Right lobe of liver (tissue), 6 donors: ENCODE measurements at regions not wholly inside any gene's neighbourhood (a gene's known extent, or its start where the extent isn't known, plus 50 kb on each side); places are given as distances from the start of the nearest gene placed in this dataset.

Experiments
- ATAC-seq, 4 donors: fragments of 200-7000 bp; cut with Tn5 transposase; one replicate each; pipeline ENCODE4 v1.9.1; 2020; ENCODE audit warnings: mild to moderate bottlenecking in 4 of 4, moderate library complexity in 4 of 4
- DNase-seq, 3 donors: peaks; one replicate each; pipeline ENCODE4 v3.0.0-alpha.2; 2020
- H3K27ac ChIP-seq, 3 donors: fragments of 200-600 bp; one replicate each; pipeline ENCODE4 v1.8.0; 2022
- H3K27me3 ChIP-seq, 2 donors: fragments of 200-600 bp; one replicate each; pipeline ENCODE4 v1.8.0; 2022
- H3K36me3 ChIP-seq, 4 donors: fragments of 200-600 bp; sonication (generic) in 1 of 4; one replicate each; pipeline versions ENCODE4 v1.5.1 to v1.8.0; 2017 to 2022; ENCODE audit warnings: control low read depth in 1 of 4
- H3K4me1 ChIP-seq, 4 donors: fragments of 200-600 bp; sonication (generic) in 1 of 4; one replicate each; pipeline versions ENCODE4 v1.5.1 to v1.8.0; 2017 to 2022; ENCODE audit warnings: control low read depth in 1 of 4
- H3K4me3 ChIP-seq, 3 donors: fragments of 200-600 bp; one replicate each; pipeline ENCODE4 v1.8.0; 2022
- H3K9me3 ChIP-seq, 4 donors: fragments of 200-600 bp; sonication (generic) in 1 of 4; one replicate each; pipeline versions ENCODE4 v1.5.1 to v1.8.0; 2017 to 2022; ENCODE audit warnings: control low read depth in 1 of 4
- POLR2A ChIP-seq: fragments of 450-650 bp; IDR thresholded peaks from one replicate; pipeline ENCODE4 v1.6.1; 2017; ENCODE audit warnings: antibody characterized with exemption, mild to moderate bottlenecking
- WGBS: methylation state at CpG from one replicate; pipeline ENCODE4 v1.1.6; 2018; ENCODE audit warnings: low coverage, low lambda C conversion rate; ENCODE audit not compliant: insufficient coverage; ENCODE audit errors: missing lambda C conversion rate; 5-methylcytosine and 5-hydroxymethylcytosine counted together
- intact Hi-C, 2 donors: fragments of 100-400 bp; cut with DNase I; formaldehyde crosslinking; loops; one replicate each; pipeline versions ENCODE4 v1.11.2 to v1.14.1; 2022
- TF ChIP-seq, protein P1 (sequence below), 4 donors: fragments of 200-600 bp in 3 of 4; fragments of 450-650 bp in 1 of 4; IDR thresholded peaks; one replicate each; pipeline versions ENCODE4 v1.5.1 to v1.8.0; 2016 to 2022; ENCODE audit warnings: antibody characterized with exemption in 4 of 4, mild to moderate bottlenecking in 2 of 4
- donor health status: DM: no; HTN: yes; CAD: no.
- donor health status: DM: no; HTN: no; CAD: no.
- donor health status: DM: no; HTN: no; CAD: no.
- donor health status: DM: no; HTN: yes; CAD: no.
- donor health status: DM: no; HTN: yes; CAD: no.

DNA sequence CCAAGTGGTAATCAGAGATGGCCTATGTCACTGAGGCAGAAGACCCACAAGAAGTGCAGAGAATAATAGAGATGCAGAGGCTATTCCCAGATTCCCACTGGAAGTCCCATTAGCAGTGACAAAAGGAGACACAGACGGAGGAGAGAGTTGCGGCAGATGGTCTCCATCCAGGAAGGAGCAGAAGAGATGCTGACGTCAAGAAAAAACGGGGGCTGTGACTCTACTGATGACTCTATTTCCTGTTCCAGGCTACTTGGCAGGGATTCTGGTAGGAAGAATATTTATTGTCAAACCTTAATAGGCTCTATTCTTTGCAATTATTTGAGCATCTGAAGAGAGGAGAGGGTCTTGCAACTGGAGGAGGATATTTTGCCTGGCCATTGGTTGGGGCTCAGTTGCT lies 246.0 kb upstream of the ECI2 start:
- intact Hi-C loops = no loop called here
- Histone ChIP-seq H3K9me3 (peaks cover 0 to 5% (median 0%) of the 10 kb centered on the region in 4 donors), H3K27ac (peak overlapping the region in 2 of 3 donors; percentile 7 to 60), H3K4me1 (no peaks in the 10 kb centered on the region), H3K4me3 (no peak overlapping the region), H3K27me3 (no peaks in the 10 kb centered on the region), H3K36me3 (no peaks in the 10 kb centered on the region)
- 33% methylated on average over 4 of the region's 4 CpGs for WGBS
- ATAC-seq (peak; percentile 51 to 87 (median 61)), DNase-seq (no peak)
- TF ChIP-seq, protein P1, sequence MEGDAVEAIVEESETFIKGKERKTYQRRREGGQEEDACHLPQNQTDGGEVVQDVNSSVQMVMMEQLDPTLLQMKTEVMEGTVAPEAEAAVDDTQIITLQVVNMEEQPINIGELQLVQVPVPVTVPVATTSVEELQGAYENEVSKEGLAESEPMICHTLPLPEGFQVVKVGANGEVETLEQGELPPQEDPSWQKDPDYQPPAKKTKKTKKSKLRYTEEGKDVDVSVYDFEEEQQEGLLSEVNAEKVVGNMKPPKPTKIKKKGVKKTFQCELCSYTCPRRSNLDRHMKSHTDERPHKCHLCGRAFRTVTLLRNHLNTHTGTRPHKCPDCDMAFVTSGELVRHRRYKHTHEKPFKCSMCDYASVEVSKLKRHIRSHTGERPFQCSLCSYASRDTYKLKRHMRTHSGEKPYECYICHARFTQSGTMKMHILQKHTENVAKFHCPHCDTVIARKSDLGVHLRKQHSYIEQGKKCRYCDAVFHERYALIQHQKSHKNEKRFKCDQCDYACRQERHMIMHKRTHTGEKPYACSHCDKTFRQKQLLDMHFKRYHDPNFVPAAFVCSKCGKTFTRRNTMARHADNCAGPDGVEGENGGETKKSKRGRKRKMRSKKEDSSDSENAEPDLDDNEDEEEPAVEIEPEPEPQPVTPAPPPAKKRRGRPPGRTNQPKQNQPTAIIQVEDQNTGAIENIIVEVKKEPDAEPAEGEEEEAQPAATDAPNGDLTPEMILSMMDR (IDR thresholded peaks at IDR 0.05) = no peak
- TF ChIP-seq POLR2A = no peak

DNA sequence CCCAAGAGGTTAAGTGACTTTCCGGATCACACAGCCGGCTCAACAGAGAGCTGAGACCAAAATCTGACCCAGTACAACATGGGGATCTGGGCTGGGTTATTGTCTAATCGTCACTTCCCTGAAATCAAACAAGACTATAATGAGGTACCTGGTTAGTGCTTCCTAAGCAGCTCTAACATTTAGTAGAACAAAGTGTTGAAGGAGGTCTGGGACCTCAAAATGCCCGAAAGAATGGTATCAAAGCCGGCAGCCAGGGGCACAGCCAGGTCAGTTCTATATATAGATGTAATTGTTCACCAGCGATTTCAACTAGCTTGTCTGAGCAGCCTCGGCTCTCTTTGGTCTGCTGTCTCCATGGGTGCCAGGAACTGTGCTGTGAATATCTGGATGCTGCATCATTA lies 245.5 kb upstream of the ECI2 start:
- 43% methylated on average over 3 of the region's 7 CpGs for WGBS
- peaks cover 0 to 5% (median 0%) of the 10 kb centered on the region in 4 donors for H3K9me3 ChIP-seq
- no peak for DNase-seq
- H3K27me3 ChIP-seq = no peaks in the 10 kb centered on the region
- peak overlapping the region in 2 of 3 donors; percentile 7 to 60 for H3K27ac ChIP-seq
- TF ChIP-seq POLR2A = no peak
- TF ChIP-seq, protein P1 (IDR thresholded peaks at IDR 0.05) = no peak
- no peak overlapping the region for H3K4me3 ChIP-seq
- ATAC-seq = peak in 3 of 4 donors; percentile 23 to 55 (median 24)
- no peaks in the 10 kb centered on the region for H3K36me3 ChIP-seq
- intact Hi-C loops = no loop called here
- no peaks in the 10 kb centered on the region for H3K4me1 ChIP-seq

DNA sequence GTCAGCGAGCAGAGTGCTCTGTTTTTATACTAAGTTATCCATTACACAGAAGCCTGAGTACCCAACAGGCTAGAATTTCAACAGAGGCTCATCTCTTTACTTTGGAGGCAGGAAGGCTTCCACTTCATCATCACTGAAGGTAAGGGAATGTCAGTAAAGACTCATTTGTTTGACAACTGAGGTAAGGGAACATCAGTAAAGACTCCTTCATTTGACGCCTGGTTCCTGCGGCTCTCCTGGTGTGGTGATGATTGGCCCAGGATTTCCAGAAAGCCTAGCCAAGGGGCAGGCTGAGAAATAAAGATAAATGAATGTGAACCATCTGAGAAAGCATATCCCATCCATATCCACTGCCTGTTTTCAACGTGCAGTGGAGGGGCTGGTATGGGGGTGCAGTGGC lies 244.6 kb upstream of the ECI2 start:
- Histone ChIP-seq H3K4me1 (no peaks in the 10 kb centered on the region), H3K27ac (no peak overlapping the region), H3K9me3 (peaks cover 0 to 5% (median 0%) of the 10 kb centered on the region in 4 donors), H3K4me3 (no peak overlapping the region), H3K27me3 (no peaks in the 10 kb centered on the region), H3K36me3 (no peaks in the 10 kb centered on the region)
- no peak for TF ChIP-seq POLR2A
- TF ChIP-seq, protein P1 (IDR thresholded peaks at IDR 0.05) = no peak
- 29% methylated on average over 2 of the region's 4 CpGs for WGBS
- intact Hi-C loops = no loop called here
- no peak for DNase-seq
- no peak for ATAC-seq

DNA sequence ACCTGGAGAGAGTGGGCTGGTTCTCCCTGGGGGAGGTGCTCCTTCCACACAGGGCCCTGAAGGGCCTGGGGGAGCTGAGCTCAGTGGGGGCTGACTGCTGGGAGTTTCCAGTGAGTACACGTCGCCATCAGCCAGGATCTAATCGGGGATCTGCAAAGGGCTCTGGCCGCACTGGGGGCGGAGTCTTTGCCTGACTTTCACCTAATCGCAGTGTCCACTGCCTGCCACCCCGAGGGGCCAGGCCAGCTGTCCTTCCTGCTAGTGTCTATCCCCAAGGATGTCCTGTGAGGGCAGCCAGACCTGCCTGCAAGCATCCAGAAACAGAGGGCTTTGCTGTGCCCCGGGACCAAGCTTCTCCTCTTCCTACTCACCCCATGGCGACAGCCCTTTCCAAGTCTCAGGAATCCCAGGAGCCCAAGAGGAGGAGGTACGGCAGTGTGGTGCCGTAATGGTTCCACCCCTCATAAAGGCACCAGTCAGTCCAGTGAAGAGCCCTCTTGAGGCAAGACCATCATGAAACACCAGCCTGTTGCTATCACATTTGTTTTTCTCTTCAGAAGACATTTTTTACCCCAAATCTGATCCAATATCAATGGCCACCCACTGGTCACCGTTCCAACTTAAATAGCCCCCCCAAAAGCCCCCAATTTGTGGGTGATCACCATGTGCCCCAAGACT lies 243.1 kb upstream of the ECI2 start:
- Histone ChIP-seq H3K4me1 (no peaks in the 10 kb centered on the region), H3K4me3 (no peak overlapping the region), H3K27me3 (no peaks in the 10 kb centered on the region), H3K9me3 (no peaks in the 10 kb centered on the region), H3K36me3 (no peaks in the 10 kb centered on the region), H3K27ac (no peak overlapping the region)
- DNase-seq = no peak
- intact Hi-C loops = no loop called here
- TF ChIP-seq, protein P1 (IDR thresholded peaks at IDR 0.05) = no peak
- no peak for TF ChIP-seq POLR2A
- ATAC-seq = no peak
- 61% methylated on average over 3 of the region's 12 CpGs for WGBS
